Naive thymus-derived CD4-positive, alpha-beta T cell (primary cell): ENCODE measurements at regions not wholly inside any gene's neighbourhood (a gene's known extent, or its start where the extent isn't known, plus 50 kb on each side); places are given as distances from the start of the nearest gene placed in this dataset.

Source experiments
- ATAC-seq: fragments of 150-1000 bp; cut with Tn5 transposase; 2 replicates; pipeline ENCODE4 v1.10.0; 2021; ENCODE audit warnings: mild to moderate bottlenecking, moderate library complexity
- CTCF ChIA-PET: fragments of 350-600 bp; sonication (Branson Sonifier 250); formaldehyde crosslinking; loops from one replicate; lab custom pipeline; 2021; ENCODE audit warnings: antibody characterized with exemption; lab: Charles Lee
- POLR2A ChIA-PET: fragments of 350-600 bp; sonication (Branson Sonifier 250); formaldehyde crosslinking; loops from one replicate; lab custom pipeline; 2021; ENCODE audit warnings: antibody characterized with exemption, inconsistent platforms; lab: Charles Lee
- DNase-seq, 9 donors: peaks; one replicate each; pipeline versions ENCODE4 v3.0.0 to v3.0.0-alpha.2; 2020 to 2022; ENCODE audit warnings: mixed read lengths in 1 of 9
- H3K27ac ChIP-seq: one replicate; pipeline ENCODE4 v1.7.0; 2013; ENCODE audit warnings: mild to moderate bottlenecking, low read depth, low read length, moderate library complexity
- H3K27me3 ChIP-seq, 2 donors: one replicate each; pipeline ENCODE4 v1.7.0; 2013; ENCODE audit warnings: low read length in 2 of 2, mild to moderate bottlenecking in 2 of 2, moderate library complexity in 2 of 2; ENCODE audit not compliant: control insufficient read depth in 2 of 2, insufficient read depth in 2 of 2
- H3K36me3 ChIP-seq, 3 experiments: 1 replicate in 2 of 3; 2 replicates in 1 of 3; pipeline ENCODE4 v1.7.0; 2013; ENCODE audit warnings: low read length in 3 of 3, mild to moderate bottlenecking in 3 of 3, moderate library complexity in 1 of 3; ENCODE audit not compliant: insufficient read depth in 3 of 3, control insufficient read depth in 2 of 3
- H3K4me1 ChIP-seq, 2 donors: one replicate each; pipeline ENCODE4 v1.7.0; 2013; ENCODE audit warnings: low read length in 2 of 2, mild to moderate bottlenecking in 2 of 2, moderate library complexity in 1 of 2; ENCODE audit not compliant: control insufficient read depth in 2 of 2, insufficient read depth in 2 of 2
- H3K4me3 ChIP-seq: 2 replicates; pipeline ENCODE4 v1.7.0; 2013; ENCODE audit warnings: mild to moderate bottlenecking, low read length
- H3K9me3 ChIP-seq, 3 experiments: 1 replicate in 2 of 3; 2 replicates in 1 of 3; pipeline ENCODE4 v1.7.0; 2013; ENCODE audit warnings: low read length in 3 of 3; ENCODE audit not compliant: control insufficient read depth in 2 of 3
- H3K27ac Mint-ChIP-seq, 9 donors: one replicate each; pipeline ENCODE4 v1.8.0; 2020 to 2022; ENCODE audit warnings: mixed read lengths in 9 of 9, mild to moderate bottlenecking in 8 of 9, moderate library complexity in 5 of 9, inconsistent platforms in 2 of 9
- H3K27me3 Mint-ChIP-seq, 5 donors: one replicate each; pipeline ENCODE4 v1.8.0; 2021 to 2022; ENCODE audit warnings: mixed read lengths in 5 of 5, mild to moderate bottlenecking in 1 of 5
- H3K36me3 Mint-ChIP-seq, 5 donors: one replicate each; pipeline ENCODE4 v1.8.0; 2020 to 2022; ENCODE audit warnings: mixed read lengths in 5 of 5, mild to moderate bottlenecking in 3 of 5, inconsistent platforms in 1 of 5
- H3K4me1 Mint-ChIP-seq, 7 donors: one replicate each; pipeline ENCODE4 v1.8.0; 2020 to 2022; ENCODE audit warnings: mixed read lengths in 7 of 7, mild to moderate bottlenecking in 3 of 7, inconsistent platforms in 1 of 7
- H3K4me3 Mint-ChIP-seq, 10 donors: one replicate each; pipeline ENCODE4 v1.8.0; 2020 to 2022; ENCODE audit warnings: mild to moderate bottlenecking in 10 of 10, mixed read lengths in 10 of 10, moderate library complexity in 6 of 10, inconsistent platforms in 2 of 10
- H3K9me3 Mint-ChIP-seq, 11 donors: one replicate each; pipeline ENCODE4 v1.8.0; 2020 to 2022; ENCODE audit warnings: mixed read lengths in 11 of 11, mild to moderate bottlenecking in 4 of 11, inconsistent platforms in 1 of 11, moderate library complexity in 1 of 11
- intact Hi-C, 2 donors: fragments of 100-400 bp; cut with micrococcal nuclease; formaldehyde crosslinking; loops; one replicate each; pipeline ENCODE4 v1.15.1; 2023

GRCh38 chr16:59201821-59202220, 467.7 kb upstream of the GOT2 start:
- H3K4me1 ChIP-seq, result no peaks in the 10 kb centered on the region
- Mint-ChIP-seq H3K36me3 (no peaks in the 10 kb centered on the region), H3K27me3 (no peaks in the 10 kb centered on the region), H3K4me3 (no peak overlapping the region), H3K9me3 (peaks cover 0 to 3% (median 0%) of the 10 kb centered on the region in 11 donors), H3K27ac (no peak overlapping the region), H3K4me1 (no peaks in the 10 kb centered on the region)
- POLR2A ChIA-PET, result no interaction called here
- no peak for DNase-seq
- H3K27me3 ChIP-seq, result no peaks in the 10 kb centered on the region
- no peak for ATAC-seq
- no peaks in the 10 kb centered on the region for H3K9me3 ChIP-seq
- H3K36me3 ChIP-seq, result no peaks in the 10 kb centered on the region
- intact Hi-C loops, result no loop called here
- no peak overlapping the region for H3K27ac ChIP-seq
- no peak overlapping the region for H3K4me3 ChIP-seq
- CTCF ChIA-PET, result no interaction called here

GRCh38 chr16:59201160-59201559, 467.0 kb upstream of the GOT2 start:
- Mint-ChIP-seq H3K27me3 (no peaks in the 10 kb centered on the region), H3K4me1 (no peaks in the 10 kb centered on the region), H3K27ac (no peak overlapping the region), H3K4me3 (no peak overlapping the region), H3K9me3 (peaks cover 0 to 3% (median 0%) of the 10 kb centered on the region in 11 donors), H3K36me3 (no peaks in the 10 kb centered on the region)
- ATAC-seq (no peak), DNase-seq (no peak)
- ChIA-PET CTCF (no interaction called here), POLR2A (no interaction called here)
- no peaks in the 10 kb centered on the region for H3K36me3 ChIP-seq
- no peaks in the 10 kb centered on the region for H3K4me1 ChIP-seq
- H3K4me3 ChIP-seq, result no peak overlapping the region
- no peaks in the 10 kb centered on the region for H3K27me3 ChIP-seq
- H3K9me3 ChIP-seq, result no peaks in the 10 kb centered on the region
- no peak overlapping the region for H3K27ac ChIP-seq
- intact Hi-C loops, result no loop called here

- Mint-ChIP-seq H3K9me3 (peaks cover 0 to 5% (median 0%) of the 10 kb centered on the region in 11 donors), H3K27ac (no peak overlapping the region), H3K36me3 (no peaks in the 10 kb centered on the region), H3K4me3 (no peak overlapping the region), H3K27me3 (no peaks in the 10 kb centered on the region), H3K4me1 (peaks cover 0 to 2% (median 0%) of the 10 kb centered on the region in 7 donors)
- H3K27ac ChIP-seq, result no peak overlapping the region
- no peaks in the 10 kb centered on the region for H3K9me3 ChIP-seq
- POLR2A ChIA-PET, result no interaction called here
- H3K36me3 ChIP-seq, result no peaks in the 10 kb centered on the region
- DNase-seq, result no peak
- H3K4me1 ChIP-seq, result no peaks in the 10 kb centered on the region
- intact Hi-C loops, result loop anchor here in 1 of 2 donors (10.0 kb wide), 1 partner anchor 146 kb away; no protein-coding TSS in a partner anchor
- CTCF ChIA-PET, result no interaction called here
- H3K27me3 ChIP-seq, result no peaks in the 10 kb centered on the region
- ATAC-seq, result no peak
- H3K4me3 ChIP-seq, result no peak overlapping the region
Measured at GRCh38 chr16:59198487-59198886, 464.4 kb upstream of the GOT2 start.

- Mint-ChIP-seq H3K27ac (no peak overlapping the region), H3K27me3 (no peaks in the 10 kb centered on the region), H3K4me1 (peaks cover 0 to 10% (median 0%) of the 10 kb centered on the region in 7 donors), H3K9me3 (peaks cover 0 to 5% (median 0%) of the 10 kb centered on the region in 11 donors), H3K36me3 (no peaks in the 10 kb centered on the region), H3K4me3 (no peak overlapping the region)
- no peak overlapping the region for H3K27ac ChIP-seq
- ChIA-PET CTCF (no interaction called here), POLR2A (no interaction called here)
- H3K36me3 ChIP-seq, result no peaks in the 10 kb centered on the region
- ATAC-seq, result no peak
- no peaks in the 10 kb centered on the region for H3K4me1 ChIP-seq
- intact Hi-C loops, result loop anchor here in 1 of 2 donors (10.0 kb wide), 1 partner anchor 150 kb away; no protein-coding TSS in a partner anchor
- H3K4me3 ChIP-seq, result no peak overlapping the region
- DNase-seq, result no peak
- H3K9me3 ChIP-seq, result no peaks in the 10 kb centered on the region
- H3K27me3 ChIP-seq, result no peaks in the 10 kb centered on the region
Measured at GRCh38 chr16:59195242-59195641, 461.1 kb upstream of the GOT2 start.

GRCh38 chr16:59193637-59194036, 459.5 kb upstream of the GOT2 start:
- H3K36me3 ChIP-seq, result no peaks in the 10 kb centered on the region
- H3K9me3 Mint-ChIP-seq, result peaks cover 0 to 5% (median 0%) of the 10 kb centered on the region in 11 donors
- H3K27ac Mint-ChIP-seq, result no peak overlapping the region
- no peaks in the 10 kb centered on the region for H3K36me3 Mint-ChIP-seq
- H3K9me3 ChIP-seq, result no peaks in the 10 kb centered on the region
- CTCF ChIA-PET, result no interaction called here
- peaks cover 0 to 10% (median 0%) of the 10 kb centered on the region in 7 donors for H3K4me1 Mint-ChIP-seq
- ATAC-seq, result no peak
- no peaks in the 10 kb centered on the region for H3K27me3 ChIP-seq
- intact Hi-C loops, result loop anchor here in 1 of 2 donors (2.0 to 10.0 kb wide), 3 partner anchors 67 to 151 kb away; no protein-coding TSS in a partner anchor
- no peak for DNase-seq
- no peak overlapping the region for H3K27ac ChIP-seq
- no peak overlapping the region for H3K4me3 ChIP-seq
- POLR2A ChIA-PET, result no interaction called here
- no peaks in the 10 kb centered on the region for H3K27me3 Mint-ChIP-seq
- no peaks in the 10 kb centered on the region for H3K4me1 ChIP-seq
- H3K4me3 Mint-ChIP-seq, result no peak overlapping the region

GRCh38 chr16:59192551-59193199, 458.6 kb upstream of the GOT2 start:
- no peaks in the 10 kb centered on the region for H3K36me3 Mint-ChIP-seq

GRCh38 chr16:59190731-59191130, 456.6 kb upstream of the GOT2 start:
- CTCF ChIA-PET, result no interaction called here
- ATAC-seq (no peak), DNase-seq (no peak)
- Histone ChIP-seq H3K9me3 (no peaks in the 10 kb centered on the region), H3K27me3 (no peaks in the 10 kb centered on the region), H3K36me3 (no peaks in the 10 kb centered on the region), H3K4me1 (no peaks in the 10 kb centered on the region), H3K27ac (no peak overlapping the region), H3K4me3 (no peak overlapping the region)
- peaks cover 0 to 10% (median 0%) of the 10 kb centered on the region in 7 donors for H3K4me1 Mint-ChIP-seq
- intact Hi-C loops, result loop anchor here in 1 of 2 donors (5.0 to 10.0 kb wide), 2 partner anchors 117 to 154 kb away; no protein-coding TSS in a partner anchor
- no peaks in the 10 kb centered on the region for H3K27me3 Mint-ChIP-seq
- peaks cover 0 to 7% (median 2%) of the 10 kb centered on the region in 11 donors for H3K9me3 Mint-ChIP-seq
- POLR2A ChIA-PET, result no interaction called here
- H3K36me3 Mint-ChIP-seq, result no peaks in the 10 kb centered on the region
- H3K4me3 Mint-ChIP-seq, result no peak overlapping the region
- no peak overlapping the region for H3K27ac Mint-ChIP-seq

More at GRCh38 chr16:59192551-59193199, 458.6 kb upstream of the GOT2 start:
- H3K27ac ChIP-seq, result no peak overlapping the region
- H3K27me3 ChIP-seq, result no peaks in the 10 kb centered on the region
- Mint-ChIP-seq H3K4me3 (peak overlapping the region in 5 of 10 donors; percentile 31 to 71 (median 55)), H3K27me3 (no peaks in the 10 kb centered on the region), H3K27ac (peak overlapping the region in 1 of 9 donors; percentile 25), H3K9me3 (peaks cover 0 to 5% (median 0%) of the 10 kb centered on the region in 11 donors), H3K4me1 (peaks cover 0 to 10% (median 0%) of the 10 kb centered on the region in 7 donors)
- no peaks in the 10 kb centered on the region for H3K36me3 ChIP-seq
- DNase-seq, result peak in 5 of 9 donors; percentile 2 to 44 (median 18)
- no peak overlapping the region for H3K4me3 ChIP-seq
- H3K4me1 ChIP-seq, result no peaks in the 10 kb centered on the region
- ChIA-PET POLR2A (no interaction called here), CTCF (no interaction called here)
- H3K9me3 ChIP-seq, result no peaks in the 10 kb centered on the region
- intact Hi-C loops, result loop anchor here in 1 of 2 donors (2.0 to 10.0 kb wide), 3 partner anchors 68 to 152 kb away; no protein-coding TSS in a partner anchor
- no peak for ATAC-seq
